Brain microvascular endothelial cell (primary cell): ENCODE measurements at regions not wholly inside any gene's neighbourhood (a gene's known extent, or its start where the extent isn't known, plus 50 kb on each side); places are given as distances from the start of the nearest gene placed in this dataset.
"Not testable (repeated sequence)": the region's sequence is repeated elsewhere in the genome, so short reads cannot be mapped to it uniquely, and the experiment has no call there.

Source experiments
- DNase-seq: peaks from one replicate; pipeline ENCODE4 v3.0.0-alpha.2; 2020
- H3K27ac ChIP-seq: fragments of 250-450 bp; sonication (Bioruptor Pico); 2 replicates; pipeline ENCODE4 v1.5.1; 2020; ENCODE audit warnings: mild to moderate bottlenecking, moderate library complexity
- H3K27me3 ChIP-seq: fragments of 250-450 bp; sonication (Bioruptor Pico); replicated peaks from 2 replicates; pipeline ENCODE4 v1.5.1; 2020; ENCODE audit warnings: mild to moderate bottlenecking
- H3K36me3 ChIP-seq: fragments of 250-450 bp; sonication (Bioruptor Pico); replicated peaks from 2 replicates; pipeline ENCODE4 v1.5.1; 2020; ENCODE audit warnings: mild to moderate bottlenecking
- H3K4me3 ChIP-seq: 2 replicates; pipeline ENCODE4 v1.5.1; 2011; ENCODE audit warnings: low read depth, mild to moderate bottlenecking, control low read depth, low read length, moderate library complexity
- CTCF ChIP-seq: IDR thresholded peaks from 2 replicates; pipeline ENCODE4 v1.5.1; 2011; ENCODE audit warnings: low read depth, mild to moderate bottlenecking, moderate library complexity, low read length, control low read depth, inconsistent platforms; ENCODE audit errors: missing control alignments
- in situ Hi-C: cut with HindIII; loops from 2 replicates; pipeline ENCODE4 v1.10.0; 2017; ENCODE audit warnings: low sequenced_read_pairs, low pct_ligation_motif_present

GRCh38 chr2:75292826-75293225 lies 93.5 kb upstream of the TACR1 start:
- H3K4me3 ChIP-seq: no peak overlapping the region

GRCh38 chr2:75290600-75291150 lies 91.4 kb upstream of the TACR1 start:
- peak; percentile 62 for TF ChIP-seq CTCF
- no peak overlapping the region for H3K27ac ChIP-seq
- no peaks in the 10 kb centered on the region for H3K27me3 ChIP-seq
- DNase-seq: no peak
- H3K36me3 ChIP-seq: no peaks in the 10 kb centered on the region
- in situ Hi-C loops: no loop called here
- no peak overlapping the region for H3K4me3 ChIP-seq

More at GRCh38 chr2:75292826-75293225, 93.5 kb upstream of the TACR1 start:
- TF ChIP-seq CTCF: no peak
- Histone ChIP-seq H3K36me3 (no peaks in the 10 kb centered on the region), H3K27ac (no peak overlapping the region), H3K27me3 (no peaks in the 10 kb centered on the region)
- in situ Hi-C loops: no loop called here
- peak; percentile 53 for DNase-seq

GRCh38 chr2:75289771-75290170 lies 90.5 kb upstream of the TACR1 start:
- in situ Hi-C loops: no loop called here
- no peak for TF ChIP-seq CTCF
- no peak overlapping the region for H3K27ac ChIP-seq
- DNase-seq: no peak
- H3K4me3 ChIP-seq: no peak overlapping the region
- H3K27me3 ChIP-seq: no peaks in the 10 kb centered on the region
- no peaks in the 10 kb centered on the region for H3K36me3 ChIP-seq

- H3K4me3 ChIP-seq, in situ Hi-C loops, H3K27ac ChIP-seq, H3K27me3 ChIP-seq, DNase-seq, H3K36me3 ChIP-seq: not testable (repeated sequence)
Measured at GRCh38 chr2:75289178-75289577, 89.9 kb upstream of the TACR1 start.

- H3K27me3 ChIP-seq: no peaks in the 10 kb centered on the region
- H3K27ac ChIP-seq: no peak overlapping the region
- in situ Hi-C loops: no loop called here
- no peaks in the 10 kb centered on the region for H3K36me3 ChIP-seq
- no peak for DNase-seq
- H3K4me3 ChIP-seq: no peak overlapping the region
- TF ChIP-seq CTCF: no peak
Measured at GRCh38 chr2:75288760-75289159, 89.4 kb upstream of the TACR1 start.

GRCh38 chr2:75287624-75288316 lies 88.5 kb upstream of the TACR1 start:
- DNase-seq: no peak
- in situ Hi-C loops: no loop called here
- no peak overlapping the region for H3K27ac ChIP-seq
- H3K36me3 ChIP-seq: no peaks in the 10 kb centered on the region
- H3K27me3 ChIP-seq: no peaks in the 10 kb centered on the region
- no peak overlapping the region for H3K4me3 ChIP-seq
- TF ChIP-seq CTCF: no peak
